Lower leg skin (tissue), 3 donors: ENCODE measurements at regions not wholly inside any gene's neighbourhood (a gene's known extent, or its start where the extent isn't known, plus 50 kb on each side); places are given as distances from the start of the nearest gene placed in this dataset.

Experiments used
- POLR2A ChIP-seq, 2 donors: fragments of 450-650 bp; IDR thresholded peaks; one replicate each; pipeline ENCODE4 v1.6.1; 2016 to 2017; ENCODE audit warnings: antibody characterized with exemption in 2 of 2, mild to moderate bottlenecking in 1 of 2, moderate library complexity in 1 of 2
- TF ChIP-seq, protein P1 (sequence below), 3 donors: fragments of 450-650 bp; IDR thresholded peaks; one replicate each; pipeline ENCODE4 v1.5.1; 2016; ENCODE audit warnings: antibody characterized with exemption in 3 of 3, mild to moderate bottlenecking in 3 of 3, moderate library complexity in 2 of 3

DNA sequence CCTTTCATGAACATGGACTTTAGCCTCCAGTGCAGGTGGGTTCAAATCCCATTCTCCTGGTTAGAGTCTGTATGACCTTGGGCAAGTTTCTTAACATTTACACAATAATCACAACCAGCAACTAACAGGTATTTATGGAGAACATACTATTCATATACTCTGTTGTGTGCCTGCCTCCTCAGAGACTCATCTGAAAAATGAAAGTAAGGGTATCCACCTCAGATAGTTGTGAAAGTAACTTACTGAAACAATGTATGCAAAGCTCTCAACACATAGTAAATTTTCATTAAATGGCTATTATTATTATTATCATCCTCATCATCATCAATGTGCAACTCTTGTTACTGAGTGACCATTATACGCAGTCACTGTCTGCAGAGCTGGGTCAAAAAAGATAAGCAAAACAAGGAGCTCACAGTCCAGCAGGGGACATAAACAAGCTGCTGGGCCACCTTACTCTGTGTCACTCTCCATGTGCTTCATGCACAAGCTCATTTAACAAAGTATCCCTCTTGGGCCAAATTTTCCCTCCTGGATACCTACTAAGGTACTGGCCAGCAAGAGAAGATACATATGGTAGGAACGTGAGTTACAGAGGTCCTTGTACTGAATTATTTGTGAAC lies 70.9 kb upstream of the FNDC3A start:
- TF ChIP-seq, protein P1, sequence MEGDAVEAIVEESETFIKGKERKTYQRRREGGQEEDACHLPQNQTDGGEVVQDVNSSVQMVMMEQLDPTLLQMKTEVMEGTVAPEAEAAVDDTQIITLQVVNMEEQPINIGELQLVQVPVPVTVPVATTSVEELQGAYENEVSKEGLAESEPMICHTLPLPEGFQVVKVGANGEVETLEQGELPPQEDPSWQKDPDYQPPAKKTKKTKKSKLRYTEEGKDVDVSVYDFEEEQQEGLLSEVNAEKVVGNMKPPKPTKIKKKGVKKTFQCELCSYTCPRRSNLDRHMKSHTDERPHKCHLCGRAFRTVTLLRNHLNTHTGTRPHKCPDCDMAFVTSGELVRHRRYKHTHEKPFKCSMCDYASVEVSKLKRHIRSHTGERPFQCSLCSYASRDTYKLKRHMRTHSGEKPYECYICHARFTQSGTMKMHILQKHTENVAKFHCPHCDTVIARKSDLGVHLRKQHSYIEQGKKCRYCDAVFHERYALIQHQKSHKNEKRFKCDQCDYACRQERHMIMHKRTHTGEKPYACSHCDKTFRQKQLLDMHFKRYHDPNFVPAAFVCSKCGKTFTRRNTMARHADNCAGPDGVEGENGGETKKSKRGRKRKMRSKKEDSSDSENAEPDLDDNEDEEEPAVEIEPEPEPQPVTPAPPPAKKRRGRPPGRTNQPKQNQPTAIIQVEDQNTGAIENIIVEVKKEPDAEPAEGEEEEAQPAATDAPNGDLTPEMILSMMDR (IDR thresholded peaks at IDR 0.05) = no peak
- no peak for TF ChIP-seq POLR2A (IDR thresholded peaks at IDR 0.05)
